GM23338 (cell line): ENCODE measurements at regions not wholly inside any gene's neighbourhood (a gene's known extent, or its start where the extent isn't known, plus 50 kb on each side); places are given as distances from the start of the nearest gene placed in this dataset.
"Not testable (repeated sequence)": the region's sequence is repeated elsewhere in the genome, so short reads cannot be mapped to it uniquely, and the experiment has no call there.

Experiments used
- ATAC-seq: fragments of 200-7000 bp; cut with Tn5 transposase; 3 replicates; pipeline ENCODE4 v1.9.1; 2020
- DNase-seq: peaks from one replicate; pipeline ENCODE4 v3.0.0-alpha.2; 2015; ENCODE audit warnings: low spot score
- H2AFZ ChIP-seq: fragments of 200-600 bp; sonication (generic); 2 replicates; pipeline ENCODE4 v1.8.0; 2016; ENCODE audit warnings: antibody characterized with exemption, mild to moderate bottlenecking, moderate library complexity
- H3F3A ChIP-seq: fragments of 200-600 bp; sonication (generic); replicated peaks from 2 replicates; pipeline ENCODE4 v1.8.0; 2017; ENCODE audit warnings: antibody characterized with exemption, mixed run types, low read depth
- H3K27ac ChIP-seq: fragments of 200-600 bp; sonication (generic); 2 replicates; pipeline ENCODE4 v1.6.1; 2016; ENCODE audit warnings: low read depth
- H3K27me3 ChIP-seq: fragments of 200-600 bp; sonication (generic); 2 replicates; pipeline ENCODE4 v1.8.0; 2016; ENCODE audit warnings: mild to moderate bottlenecking, mixed run types, moderate library complexity; ENCODE audit not compliant: insufficient read depth
- H3K36me3 ChIP-seq: fragments of 200-600 bp; sonication (generic); 2 replicates; pipeline ENCODE4 v1.8.0; 2016; ENCODE audit warnings: mild to moderate bottlenecking; ENCODE audit not compliant: insufficient read depth
- H3K4me1 ChIP-seq: fragments of 200-600 bp; sonication (generic); 2 replicates; pipeline ENCODE4 v1.8.0; 2016; ENCODE audit warnings: mild to moderate bottlenecking, moderate library complexity; ENCODE audit not compliant: insufficient read depth
- H3K4me2 ChIP-seq: fragments of 200-600 bp; sonication (generic); 2 replicates; pipeline ENCODE4 v1.7.1; 2017; ENCODE audit warnings: mixed run types
- H3K4me3 ChIP-seq: fragments of 200-600 bp; sonication (generic); 2 replicates; pipeline ENCODE4 v1.6.1; 2016; ENCODE audit warnings: mixed run types
- H3K79me2 ChIP-seq: fragments of 200-600 bp; sonication (generic); replicated peaks from 2 replicates; pipeline ENCODE4 v1.8.0; 2017; ENCODE audit warnings: mild to moderate bottlenecking; ENCODE audit not compliant: insufficient read depth
- H3K9me2 ChIP-seq: fragments of 200-600 bp; sonication (generic); 2 replicates; pipeline ENCODE4 v1.8.0; 2017; ENCODE audit not compliant: insufficient read depth
- H4K20me1 ChIP-seq: fragments of 200-600 bp; sonication (generic); replicated peaks from 2 replicates; pipeline ENCODE4 v1.8.0; 2017; ENCODE audit warnings: mild to moderate bottlenecking; ENCODE audit not compliant: insufficient read depth
- H3K27ac Mint-ChIP-seq: 2 replicates; pipeline ENCODE4 v1.8.0; 2020; ENCODE audit warnings: inconsistent platforms, mild to moderate bottlenecking, moderate library complexity, mixed read lengths
- H3K27me3 Mint-ChIP-seq: 3 replicates; pipeline ENCODE4 v1.8.0; 2022; ENCODE audit warnings: low read depth, mild to moderate bottlenecking, moderate library complexity, mixed read lengths, inconsistent platforms; ENCODE audit not compliant: insufficient read depth, poor library complexity
- H3K36me3 Mint-ChIP-seq: 3 replicates; pipeline ENCODE4 v1.8.0; 2021; ENCODE audit warnings: low read depth, mild to moderate bottlenecking, inconsistent platforms, moderate library complexity, mixed read lengths
- H3K4me1 Mint-ChIP-seq: 3 replicates; pipeline ENCODE4 v1.8.0; 2020; ENCODE audit warnings: mild to moderate bottlenecking, inconsistent platforms, mixed read lengths
- H3K4me3 Mint-ChIP-seq: 3 replicates; pipeline ENCODE4 v1.8.0; 2021; ENCODE audit warnings: moderate library complexity, mild to moderate bottlenecking, inconsistent platforms, mixed read lengths
- H3K9me3 Mint-ChIP-seq: 3 replicates; pipeline ENCODE4 v1.8.0; 2020; ENCODE audit warnings: moderate library complexity, mild to moderate bottlenecking, inconsistent platforms, mixed read lengths
- CTCF ChIP-seq, 2 experiments: fragments of 200-600 bp in 1 of 2; sonication (generic) in 1 of 2; conservative IDR thresholded peaks; 2 replicates each; pipeline versions ENCODE4 v1.5.1 to v1.6.1; 2016 to 2017; ENCODE audit warnings: antibody characterized with exemption in 2 of 2, low read depth in 2 of 2, mild to moderate bottlenecking in 2 of 2, moderate library complexity in 1 of 2
- EZH2phosphoT487 ChIP-seq: fragments of 200-600 bp; sonication (generic); IDR thresholded peaks from one replicate; pipeline ENCODE4 v1.8.1; 2018; ENCODE audit warnings: antibody characterized with exemption; ENCODE audit not compliant: unreplicated experiment
- REST ChIP-seq: IDR thresholded peaks from one replicate; pipeline ENCODE4 v1.6.1; 2018; ENCODE audit warnings: antibody characterized with exemption; ENCODE audit not compliant: unreplicated experiment
- ZNF114 ChIP-seq: fragments of 250-450 bp; sonication (Bioruptor Pico); IDR thresholded peaks from 2 replicates; pipeline ENCODE4 v1.5.0; 2020; ENCODE audit warnings: mild to moderate bottlenecking, moderate library complexity
- ZNF331 ChIP-seq: fragments of 250-450 bp; sonication (Bioruptor Pico); IDR thresholded peaks from 2 replicates; pipeline ENCODE4 v1.5.0; 2020; ENCODE audit warnings: low read depth, mild to moderate bottlenecking, moderate library complexity

GRCh38 chr1:95905818-95906395 is 671.9 kb downstream of the RWDD3 start:
- Histone ChIP-seq H2AFZ (no peak overlapping the region), H3K9me2 (no peaks in the 10 kb centered on the region), H3K36me3 (no peaks in the 10 kb centered on the region), H4K20me1 (no peaks in the 10 kb centered on the region), H3K79me2 (no peaks in the 10 kb centered on the region), H3K4me3 (no peak overlapping the region), H3F3A (no peaks in the 10 kb centered on the region), H3K27me3 (no peaks in the 10 kb centered on the region), H3K4me2 (no peak overlapping the region), H3K4me1 (no peaks in the 10 kb centered on the region), H3K27ac (no peak overlapping the region)
- H3K27me3 Mint-ChIP-seq: peaks cover 2% of the 10 kb centered on the region
- no peak overlapping the region for H3K27ac Mint-ChIP-seq
- ATAC-seq (no peak), DNase-seq (no peak)
- H3K4me1 Mint-ChIP-seq: no peaks in the 10 kb centered on the region
- no peak for TF ChIP-seq ZNF331 (CRISPR knock-in tag)
- no peak for TF ChIP-seq ZNF114
- no peak for TF ChIP-seq REST
- H3K9me3 Mint-ChIP-seq: peaks cover 11% of the 10 kb centered on the region
- no peak overlapping the region for H3K4me3 Mint-ChIP-seq
- H3K36me3 Mint-ChIP-seq: peaks cover 8% of the 10 kb centered on the region; the same call in 2 of the 3 replicates

GRCh38 chr1:95911739-95912138 is 677.7 kb downstream of the RWDD3 start:
- H3F3A ChIP-seq, H3K27me3 ChIP-seq, H3K9me2 ChIP-seq, H4K20me1 ChIP-seq, ATAC-seq, H3K4me2 ChIP-seq, H3K36me3 ChIP-seq, H3K79me2 ChIP-seq, H2AFZ ChIP-seq, H3K27ac ChIP-seq, H3K27me3 Mint-ChIP-seq, H3K27ac Mint-ChIP-seq, H3K4me1 ChIP-seq, H3K4me3 ChIP-seq, H3K4me1 Mint-ChIP-seq, H3K4me3 Mint-ChIP-seq: not testable (repeated sequence)
- peak; percentile 32 for DNase-seq
- H3K36me3 Mint-ChIP-seq: peaks cover 42% of the 10 kb centered on the region
- peaks cover 46% of the 10 kb centered on the region for H3K9me3 Mint-ChIP-seq

- H3K79me2 ChIP-seq: no peaks in the 10 kb centered on the region
- no peak overlapping the region for H3K27ac Mint-ChIP-seq
- TF ChIP-seq EZH2phosphoT487: no peak
- peak; percentile 66 to 80 for TF ChIP-seq CTCF (conservative IDR thresholded peaks at IDR 0.05; ENCODE audit: low read depth in 2 of 2)
- H3K9me3 Mint-ChIP-seq: peaks cover 28% of the 10 kb centered on the region
- no peak overlapping the region for H3K27ac ChIP-seq
- H3K4me1 Mint-ChIP-seq: no peaks in the 10 kb centered on the region
- no peak overlapping the region for H3K4me3 ChIP-seq
- no peaks in the 10 kb centered on the region for H3K27me3 ChIP-seq
- peaks cover 28% of the 10 kb centered on the region for H3K36me3 Mint-ChIP-seq
- peaks cover 7% of the 10 kb centered on the region; the same call in 1 of the 2 replicates for H3K36me3 ChIP-seq
- H3K27me3 Mint-ChIP-seq: peaks cover 2% of the 10 kb centered on the region
- H3K9me2 ChIP-seq: no peaks in the 10 kb centered on the region
- peak; percentile 55; the same call in 2 of the 3 replicates for ATAC-seq
- no peaks in the 10 kb centered on the region for H3F3A ChIP-seq
- H3K4me3 Mint-ChIP-seq: no peak overlapping the region
- H3K4me2 ChIP-seq: no peak overlapping the region
- DNase-seq: peak; percentile 62
- no peaks in the 10 kb centered on the region for H3K4me1 ChIP-seq
- H2AFZ ChIP-seq: no peak overlapping the region
- no peaks in the 10 kb centered on the region for H4K20me1 ChIP-seq
These were observed 682.6 kb downstream of the RWDD3 start for GRCh38 chr1:95916616-95917015.
